Astrocyte (in vitro differentiated cells and primary cell): ENCODE measurements at regions not wholly inside any gene's neighbourhood (a gene's known extent, or its start where the extent isn't known, plus 50 kb on each side); places are given as distances from the start of the nearest gene placed in this dataset.

Experiments
- CTCF ChIP-seq: IDR thresholded peaks from 2 replicates; pipeline ENCODE4 v1.5.1; 2011; ENCODE audit warnings: low read depth, mild to moderate bottlenecking, inconsistent platforms, low read length, moderate library complexity; ENCODE audit not compliant: insufficient read depth
- EZH2 ChIP-seq: IDR thresholded peaks from 2 replicates; pipeline ENCODE4 v1.6.1; 2012; ENCODE audit warnings: mild to moderate bottlenecking, low read length, inconsistent platforms; ENCODE audit not compliant: insufficient read depth

- no peak for TF ChIP-seq CTCF
- no peak for TF ChIP-seq EZH2
Measured at GRCh38 chr5:86679949-86680348, 62.2 kb downstream of the COX7C start.
